Lower leg skin (tissue), 4 donors: ENCODE measurements at regions not wholly inside any gene's neighbourhood (a gene's known extent, or its start where the extent isn't known, plus 50 kb on each side); places are given as distances from the start of the nearest gene placed in this dataset.
"Not testable (repeated sequence)": the region's sequence is repeated elsewhere in the genome, so short reads cannot be mapped to it uniquely, and the experiment has no call there.

ENCODE experiments used
- DNase-seq, 2 donors: peaks; one replicate each; pipeline ENCODE4 v3.0.0-alpha.2; 2019; ENCODE audit warnings: low spot score in 2 of 2
- H3K4me3 ChIP-seq: fragments of 200-600 bp; sonication (generic); 2 replicates; pipeline ENCODE4 v1.5.1; 2017; ENCODE audit warnings: mild to moderate bottlenecking, low read depth; ENCODE audit not compliant: poor library complexity, severe bottlenecking
- CTCF ChIP-seq, 3 donors: fragments of 450-650 bp; IDR thresholded peaks; one replicate each; pipeline ENCODE4 v1.5.1; 2016; ENCODE audit warnings: antibody characterized with exemption in 3 of 3, mild to moderate bottlenecking in 3 of 3, moderate library complexity in 2 of 3
- POLR2A ChIP-seq, 2 donors: fragments of 450-650 bp; IDR thresholded peaks; one replicate each; pipeline ENCODE4 v1.6.1; 2016 to 2017; ENCODE audit warnings: antibody characterized with exemption in 2 of 2, mild to moderate bottlenecking in 1 of 2, moderate library complexity in 1 of 2
- WGBS, 2 donors: methylation state at CpG; one replicate each; pipeline ENCODE4 v1.1.5; 2018; 5-methylcytosine and 5-hydroxymethylcytosine counted together
- intact Hi-C: fragments of 100-400 bp; cut with DNase I; formaldehyde crosslinking; loops from one replicate; pipeline ENCODE4 v1.15.0; 2023; ENCODE audit warnings: low total_unique reads

DNA sequence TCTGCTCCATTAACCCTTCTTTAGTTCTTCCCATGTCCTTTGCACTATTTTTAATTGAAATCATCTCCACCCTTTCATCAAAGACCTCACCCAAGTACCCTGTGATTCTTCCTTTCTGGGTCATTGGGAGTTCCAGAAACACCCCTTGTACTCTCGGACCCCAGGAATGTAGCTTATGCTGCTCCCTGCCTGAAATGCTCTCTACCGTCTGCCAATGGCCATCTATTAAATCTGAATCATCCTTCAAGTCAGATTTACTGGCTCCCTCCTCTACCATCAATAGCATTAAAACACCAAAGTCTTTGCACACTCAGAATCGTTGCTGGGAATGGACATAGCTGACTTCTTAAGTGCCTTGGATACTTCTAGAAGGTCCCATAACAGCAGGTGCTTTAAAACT lies 73.2 kb upstream of the GADD45A start:
- no peak overlapping the region for H3K4me3 ChIP-seq
- intact Hi-C loops: no loop called here
- TF ChIP-seq POLR2A (IDR thresholded peaks at IDR 0.05): no peak
- TF ChIP-seq CTCF (IDR thresholded peaks at IDR 0.05): no peak
- DNase-seq: no peak
- WGBS, 2 donors: 61 to 77% methylated on average over 3 of the region's 3 CpGs

DNA sequence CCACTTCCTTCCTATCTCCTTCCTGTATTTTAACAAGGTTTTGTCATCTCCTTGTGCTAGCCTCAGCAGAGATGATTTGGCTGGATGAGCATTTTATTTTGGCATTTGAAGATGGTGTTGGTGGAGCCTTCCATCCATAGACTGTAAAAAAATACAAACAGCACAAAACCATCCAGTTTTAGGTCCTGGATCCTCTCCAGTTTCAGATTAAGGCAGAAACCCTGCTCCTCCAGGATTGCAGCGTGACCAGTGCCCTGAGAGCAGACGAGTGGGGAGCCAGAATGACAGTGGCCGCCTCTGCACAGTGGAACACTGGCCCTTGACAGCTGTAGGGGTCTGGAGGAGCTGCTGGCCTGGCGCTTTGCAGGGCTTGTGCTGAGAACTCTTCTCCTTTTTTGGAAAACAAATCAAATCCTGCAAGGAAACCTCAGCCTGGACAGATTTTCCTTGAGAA lies 72.2 kb upstream of the GADD45A start:
- no peak for DNase-seq
- intact Hi-C loops: no loop called here

DNA sequence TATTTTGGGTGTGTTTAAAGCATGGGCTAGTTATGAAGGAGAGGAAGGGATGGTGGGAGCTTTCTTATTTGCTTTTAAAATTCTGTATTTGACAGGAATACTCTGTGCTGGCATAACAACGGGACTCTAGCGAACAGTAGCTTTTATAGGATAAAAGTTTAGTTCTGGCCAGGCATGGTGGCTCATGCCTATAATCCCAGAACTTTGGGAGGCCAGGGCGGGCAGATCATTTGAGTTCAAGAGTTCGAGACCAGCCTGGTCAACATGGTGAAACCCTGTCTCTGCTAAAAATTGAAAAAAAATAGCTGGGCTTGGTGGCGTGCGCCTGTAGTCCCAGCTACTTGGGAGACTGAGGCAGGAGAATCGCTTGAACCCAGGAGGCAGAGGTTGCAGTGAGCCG lies 71.5 kb upstream of the GADD45A start:
- H3K4me3 ChIP-seq, intact Hi-C loops, DNase-seq: not testable (repeated sequence)
- WGBS, 2 donors: 96 to 97% methylated on average over 8 of the region's 8 CpGs

More for the DNA sequence above, 72.2 kb upstream of the GADD45A start:
- 70 to 78% methylated on average over 4 of the region's 4 CpGs for WGBS, 2 donors
- no peak for TF ChIP-seq POLR2A (IDR thresholded peaks at IDR 0.05)
- no peak for TF ChIP-seq CTCF (IDR thresholded peaks at IDR 0.05)
- no peak overlapping the region for H3K4me3 ChIP-seq

DNA sequence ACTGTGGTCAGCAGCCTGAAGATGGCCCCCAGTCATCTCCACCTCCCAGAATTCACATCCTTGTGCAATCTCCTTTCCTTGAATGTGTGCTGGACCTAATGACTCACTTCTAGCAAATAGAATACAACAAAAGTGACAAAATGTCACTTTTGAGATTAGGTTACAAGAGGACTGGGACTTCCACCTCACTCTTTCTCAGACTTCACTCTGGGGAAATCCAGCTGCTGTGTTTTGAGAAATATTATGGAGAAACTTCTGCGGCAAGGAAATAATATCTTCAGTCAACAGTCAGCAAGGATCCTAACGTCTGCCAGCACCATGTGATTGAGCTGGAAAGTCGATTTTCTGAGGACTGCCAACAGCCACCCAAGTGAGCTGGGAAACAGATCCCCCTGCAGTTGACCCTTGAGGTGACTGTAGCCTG lies 70.5 kb upstream of the GADD45A start:
- no peak overlapping the region for H3K4me3 ChIP-seq
- no peak for TF ChIP-seq POLR2A (IDR thresholded peaks at IDR 0.05)
- TF ChIP-seq CTCF (IDR thresholded peaks at IDR 0.05): no peak
- DNase-seq: peak; percentile 41 to 90
- intact Hi-C loops: no loop called here
- 51 to 71% methylated on average over 3 of the region's 3 CpGs for WGBS, 2 donors

- intact Hi-C loops: no loop called here
- 77 to 82% methylated on average over 1 of the region's 1 CpG for WGBS, 2 donors
- TF ChIP-seq POLR2A (IDR thresholded peaks at IDR 0.05): no peak
- no peak for TF ChIP-seq CTCF (IDR thresholded peaks at IDR 0.05)
- no peak overlapping the region for H3K4me3 ChIP-seq
- no peak for DNase-seq
These were observed 69.1 kb upstream of the GADD45A start for GRCh38 chr1:67615886-67616285.

DNA sequence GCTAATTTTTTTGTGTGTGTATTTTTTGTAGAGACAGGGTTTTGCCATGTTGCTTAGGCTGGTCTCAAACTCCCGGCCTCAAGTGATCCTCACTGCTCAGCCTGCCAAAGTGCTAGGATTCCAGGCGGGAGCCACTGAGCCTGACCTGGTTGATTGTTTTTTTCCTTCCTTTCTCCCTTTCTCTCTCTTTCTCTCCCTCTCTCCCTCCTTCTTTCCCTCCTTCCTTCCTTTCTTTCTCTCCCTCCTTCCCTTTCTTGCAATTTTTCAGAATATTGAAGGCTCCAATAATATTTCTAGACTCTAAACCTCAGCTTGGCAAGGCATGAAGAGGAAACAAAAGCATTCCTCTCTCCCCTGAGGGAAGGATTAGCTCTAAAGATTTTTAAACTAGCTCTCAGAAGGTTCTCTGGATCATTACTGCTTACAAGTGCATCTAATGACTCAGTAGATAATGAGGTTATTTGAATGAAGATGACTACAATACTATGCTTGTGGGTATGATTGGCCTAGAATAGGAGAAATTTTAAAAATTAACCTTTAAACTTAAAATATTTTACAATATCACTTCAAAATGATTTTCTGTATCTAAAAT lies 68.5 kb upstream of the GADD45A start:
- intact Hi-C loops: no loop called here
- DNase-seq: no peak
- no peak overlapping the region for H3K4me3 ChIP-seq
- TF ChIP-seq POLR2A (IDR thresholded peaks at IDR 0.05) (no peak), CTCF (IDR thresholded peaks at IDR 0.05) (no peak)
- WGBS, 2 donors: 60 to 71% methylated on average over 2 of the region's 2 CpGs
